ENCODE measurements at regions not wholly inside any gene's neighbourhood (a gene's known extent, or its start where the extent isn't known, plus 50 kb on each side); places are given as distances from the start of the nearest gene placed in this dataset.

DNA sequence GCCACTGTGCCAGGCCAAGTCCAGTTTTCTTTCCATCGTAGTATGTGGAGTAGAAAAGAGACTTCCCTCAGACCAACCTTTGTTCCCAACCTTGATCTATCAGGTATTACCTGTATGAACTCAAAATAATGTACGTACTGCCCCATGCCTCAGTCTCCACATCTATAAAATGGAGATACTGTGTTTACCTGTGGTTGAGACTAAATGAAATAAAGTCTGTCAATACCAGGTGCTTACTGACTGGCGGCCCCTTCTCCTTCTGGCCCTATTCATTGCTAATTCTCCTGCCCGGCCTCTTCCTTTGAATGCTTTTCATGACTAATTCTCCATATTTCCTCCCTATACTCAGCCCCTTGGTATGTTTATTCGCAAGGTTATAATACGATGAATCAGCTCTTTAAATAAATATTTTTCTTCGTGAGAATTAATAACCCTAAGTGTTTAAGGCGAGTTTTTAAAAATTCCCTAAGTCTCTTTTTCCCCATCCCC lies 89.6 kb upstream of the BASP1 start:
- TF ChIP-seq, protein P1, sequence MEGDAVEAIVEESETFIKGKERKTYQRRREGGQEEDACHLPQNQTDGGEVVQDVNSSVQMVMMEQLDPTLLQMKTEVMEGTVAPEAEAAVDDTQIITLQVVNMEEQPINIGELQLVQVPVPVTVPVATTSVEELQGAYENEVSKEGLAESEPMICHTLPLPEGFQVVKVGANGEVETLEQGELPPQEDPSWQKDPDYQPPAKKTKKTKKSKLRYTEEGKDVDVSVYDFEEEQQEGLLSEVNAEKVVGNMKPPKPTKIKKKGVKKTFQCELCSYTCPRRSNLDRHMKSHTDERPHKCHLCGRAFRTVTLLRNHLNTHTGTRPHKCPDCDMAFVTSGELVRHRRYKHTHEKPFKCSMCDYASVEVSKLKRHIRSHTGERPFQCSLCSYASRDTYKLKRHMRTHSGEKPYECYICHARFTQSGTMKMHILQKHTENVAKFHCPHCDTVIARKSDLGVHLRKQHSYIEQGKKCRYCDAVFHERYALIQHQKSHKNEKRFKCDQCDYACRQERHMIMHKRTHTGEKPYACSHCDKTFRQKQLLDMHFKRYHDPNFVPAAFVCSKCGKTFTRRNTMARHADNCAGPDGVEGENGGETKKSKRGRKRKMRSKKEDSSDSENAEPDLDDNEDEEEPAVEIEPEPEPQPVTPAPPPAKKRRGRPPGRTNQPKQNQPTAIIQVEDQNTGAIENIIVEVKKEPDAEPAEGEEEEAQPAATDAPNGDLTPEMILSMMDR (IDR thresholded peaks at IDR 0.05): no peak
- TF ChIP-seq POLR2A (IDR thresholded peaks at IDR 0.05) (no peak), POLR2AphosphoS5 (IDR thresholded peaks at IDR 0.05) (no peak)

Measured in prostate gland (tissue), 2 donors.